ENCODE measurements at regions not wholly inside any gene's neighbourhood (a gene's known extent, or its start where the extent isn't known, plus 50 kb on each side); places are given as distances from the start of the nearest gene placed in this dataset.

DNA sequence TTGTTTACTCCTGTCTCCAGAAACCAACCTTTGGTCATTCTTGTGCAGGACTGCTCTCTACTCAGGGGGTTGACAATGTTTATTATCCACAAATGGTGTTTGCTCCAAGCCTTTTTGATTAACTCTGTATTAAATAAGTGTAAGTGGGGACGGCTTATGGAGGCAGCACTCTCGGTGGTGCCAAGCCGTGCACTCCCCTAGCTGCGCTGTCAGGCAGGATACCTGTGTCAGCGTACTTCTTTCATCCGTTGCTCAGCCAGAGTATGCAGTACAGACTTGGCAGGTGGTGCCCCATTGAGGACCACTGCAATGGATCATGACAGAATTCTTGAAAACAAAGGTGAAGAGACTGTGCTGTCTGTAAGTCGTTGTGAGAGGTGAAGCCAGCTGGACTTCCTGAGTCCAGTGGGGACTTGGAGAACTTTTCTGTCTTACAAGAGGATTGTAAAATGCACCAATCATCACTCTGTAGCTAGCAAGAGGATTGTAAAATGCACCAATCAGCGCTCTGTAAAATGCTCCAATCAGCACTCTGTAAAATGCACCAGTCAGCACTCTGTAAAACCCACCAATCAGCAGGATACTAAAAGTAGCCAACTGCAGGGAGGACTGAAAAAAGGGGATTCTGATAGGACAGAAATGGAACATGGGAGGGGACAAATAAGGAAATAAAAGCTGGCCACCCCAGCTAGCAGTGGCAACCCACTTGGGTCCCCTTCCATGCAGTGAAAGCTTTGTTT, 480.0 kb downstream of the MEI4 start:
- no peak for TF ChIP-seq POLR2AphosphoS5 (IDR thresholded peaks at IDR 0.05)
- Histone ChIP-seq H3K4me3 (no peak overlapping the region), H3K4me1 (no peaks in the 10 kb centered on the region), H3K27ac (no peak overlapping the region), H3K9me3 (peaks cover 0 to 10% of the 10 kb centered on the region in 2 donors), H3K27me3 (no peaks in the 10 kb centered on the region), H3K36me3 (no peaks in the 10 kb centered on the region)
- DNase-seq = no peak
- 81% methylated on average over 8 of the region's 8 CpGs; no CpG with 5 or more reads in 1 of the 2 donors for WGBS, 2 donors (ENCODE audit: low coverage in 1 of 2)
- intact Hi-C loops (cut with DNase I; ENCODE audit: low total_unique reads) = no loop called here
- in situ Hi-C loops (cut with MboI; ENCODE audit: low pct_ligation_motif_present in 1 of 4, low pct_unique_long_range_greater_than_20kb in 1 of 4, low sequenced_read_pairs in 3 of 4) = no loop called here

DNA sequence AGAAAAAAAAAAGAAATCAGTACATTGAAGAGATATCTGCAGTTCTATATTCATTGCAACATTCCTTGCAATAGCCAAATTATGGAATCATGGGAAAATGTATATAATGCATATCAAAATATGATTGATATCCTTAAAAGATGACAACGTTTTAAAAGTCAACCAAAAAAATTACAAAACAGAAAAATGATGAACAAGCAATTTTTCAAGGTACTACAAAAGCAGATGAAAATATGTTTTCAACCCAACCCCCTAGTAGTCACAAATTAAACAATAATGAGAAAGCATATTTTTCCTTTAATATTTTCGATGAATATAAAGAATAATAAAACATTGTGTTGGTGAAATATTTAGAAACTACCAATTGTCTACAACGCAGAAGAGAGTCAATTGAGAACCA, 497.6 kb downstream of the MEI4 start:
- Histone ChIP-seq H3K27me3 (no peaks in the 10 kb centered on the region), H3K4me3 (no peak overlapping the region), H3K4me1 (no peaks in the 10 kb centered on the region), H3K27ac (no peak overlapping the region), H3K9me3 (no peaks in the 10 kb centered on the region), H3K36me3 (no peaks in the 10 kb centered on the region)
- DNase-seq = no peak
- in situ Hi-C loops (cut with MboI; ENCODE audit: low pct_ligation_motif_present in 1 of 4, low pct_unique_long_range_greater_than_20kb in 1 of 4, low sequenced_read_pairs in 3 of 4) = no loop called here
- WGBS, 2 donors (ENCODE audit: low coverage in 1 of 2) = 74 to 87% methylated on average over 3 of the region's 3 CpGs
- TF ChIP-seq, protein P1, sequence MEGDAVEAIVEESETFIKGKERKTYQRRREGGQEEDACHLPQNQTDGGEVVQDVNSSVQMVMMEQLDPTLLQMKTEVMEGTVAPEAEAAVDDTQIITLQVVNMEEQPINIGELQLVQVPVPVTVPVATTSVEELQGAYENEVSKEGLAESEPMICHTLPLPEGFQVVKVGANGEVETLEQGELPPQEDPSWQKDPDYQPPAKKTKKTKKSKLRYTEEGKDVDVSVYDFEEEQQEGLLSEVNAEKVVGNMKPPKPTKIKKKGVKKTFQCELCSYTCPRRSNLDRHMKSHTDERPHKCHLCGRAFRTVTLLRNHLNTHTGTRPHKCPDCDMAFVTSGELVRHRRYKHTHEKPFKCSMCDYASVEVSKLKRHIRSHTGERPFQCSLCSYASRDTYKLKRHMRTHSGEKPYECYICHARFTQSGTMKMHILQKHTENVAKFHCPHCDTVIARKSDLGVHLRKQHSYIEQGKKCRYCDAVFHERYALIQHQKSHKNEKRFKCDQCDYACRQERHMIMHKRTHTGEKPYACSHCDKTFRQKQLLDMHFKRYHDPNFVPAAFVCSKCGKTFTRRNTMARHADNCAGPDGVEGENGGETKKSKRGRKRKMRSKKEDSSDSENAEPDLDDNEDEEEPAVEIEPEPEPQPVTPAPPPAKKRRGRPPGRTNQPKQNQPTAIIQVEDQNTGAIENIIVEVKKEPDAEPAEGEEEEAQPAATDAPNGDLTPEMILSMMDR (IDR thresholded peaks at IDR 0.05) = no peak
- no peak for TF ChIP-seq POLR2AphosphoS5 (IDR thresholded peaks at IDR 0.05)
- TF ChIP-seq EP300 (IDR thresholded peaks at IDR 0.05; ENCODE audit: low read depth) = no peak
- no peak for TF ChIP-seq POLR2A (IDR thresholded peaks at IDR 0.05)
- intact Hi-C loops (cut with DNase I; ENCODE audit: low total_unique reads) = no loop called here

DNA sequence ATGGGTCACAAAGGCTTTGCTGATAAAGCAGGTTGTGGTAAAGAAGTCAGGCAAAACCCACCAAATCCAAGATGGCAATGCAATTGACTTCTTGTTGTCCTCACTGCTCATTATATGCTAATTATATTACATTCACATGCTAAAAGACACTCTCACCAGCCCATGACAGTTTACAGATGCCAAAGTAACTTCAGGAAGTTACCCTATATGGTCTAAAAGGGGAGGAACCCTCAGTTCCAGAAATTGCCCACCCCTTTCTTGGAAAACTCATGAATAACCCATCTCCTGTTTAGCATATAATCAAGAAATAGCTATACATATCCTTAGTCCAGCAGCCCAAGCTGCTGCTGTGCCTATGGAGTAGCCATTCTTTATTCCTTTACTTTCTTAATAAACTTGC, 501.1 kb downstream of the MEI4 start:
- in situ Hi-C loops (cut with MboI; ENCODE audit: low pct_ligation_motif_present in 1 of 4, low pct_unique_long_range_greater_than_20kb in 1 of 4, low sequenced_read_pairs in 3 of 4) (no loop called here), intact Hi-C loops (cut with DNase I; ENCODE audit: low total_unique reads) (no loop called here)

DNA sequence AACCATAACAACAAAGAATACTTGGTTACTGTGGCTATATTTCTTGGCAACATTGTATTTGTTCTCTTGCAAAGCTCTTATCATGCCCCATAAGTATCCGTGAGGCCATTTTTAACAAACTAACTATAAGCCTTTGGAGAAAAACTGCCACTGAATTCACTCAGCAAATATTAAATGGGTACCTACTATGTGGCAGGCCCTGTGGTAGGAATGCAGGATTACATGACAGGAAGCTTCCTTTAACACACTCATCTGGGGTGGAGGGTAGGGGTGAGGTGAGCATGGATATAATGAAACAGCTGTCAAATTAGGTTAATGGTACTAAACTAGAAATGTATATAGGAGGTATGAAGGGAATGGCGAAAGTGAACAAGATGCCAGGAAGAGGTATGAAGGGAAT, 504.8 kb downstream of the MEI4 start:
- intact Hi-C loops (cut with DNase I; ENCODE audit: low total_unique reads) = no loop called here
- 91 to 100% methylated on average over 2 of the region's 2 CpGs for WGBS, 2 donors (ENCODE audit: low coverage in 1 of 2)
- no peaks in the 10 kb centered on the region for H3K36me3 ChIP-seq

More for the DNA sequence above, 501.1 kb downstream of the MEI4 start:
- Histone ChIP-seq H3K4me1 (no peaks in the 10 kb centered on the region), H3K9me3 (no peaks in the 10 kb centered on the region), H3K36me3 (no peaks in the 10 kb centered on the region), H3K4me3 (no peak overlapping the region), H3K27me3 (no peaks in the 10 kb centered on the region), H3K27ac (no peak overlapping the region)
- DNase-seq = no peak
- no peak for TF ChIP-seq EP300 (IDR thresholded peaks at IDR 0.05; ENCODE audit: low read depth)
- TF ChIP-seq, protein P1 (IDR thresholded peaks at IDR 0.05) = no peak
- TF ChIP-seq POLR2AphosphoS5 (IDR thresholded peaks at IDR 0.05) = no peak
- no peak for TF ChIP-seq POLR2A (IDR thresholded peaks at IDR 0.05)

More for the DNA sequence above, 504.8 kb downstream of the MEI4 start:
- no peaks in the 10 kb centered on the region for H3K27me3 ChIP-seq
- H3K4me1 ChIP-seq = no peaks in the 10 kb centered on the region
- no peak overlapping the region for H3K27ac ChIP-seq
- TF ChIP-seq EP300 (IDR thresholded peaks at IDR 0.05; ENCODE audit: low read depth) = no peak
- TF ChIP-seq, protein P1 (IDR thresholded peaks at IDR 0.05) = no peak
- no peak for TF ChIP-seq POLR2A (IDR thresholded peaks at IDR 0.05)
- no peak for TF ChIP-seq POLR2AphosphoS5 (IDR thresholded peaks at IDR 0.05)
- no peaks in the 10 kb centered on the region for H3K9me3 ChIP-seq
- H3K4me3 ChIP-seq = no peak overlapping the region
- no peak for DNase-seq
- in situ Hi-C loops (cut with MboI; ENCODE audit: low pct_ligation_motif_present in 1 of 4, low pct_unique_long_range_greater_than_20kb in 1 of 4, low sequenced_read_pairs in 3 of 4) = no loop called here

Data from transverse colon (tissue), 4 donors.